ENCODE measurements at regions not wholly inside any gene's neighbourhood (a gene's known extent, or its start where the extent isn't known, plus 50 kb on each side); places are given as distances from the start of the nearest gene placed in this dataset.

- TF ChIP-seq CTCF (IDR thresholded peaks at IDR 0.05) (no peak), EP300 (IDR thresholded peaks at IDR 0.05; ENCODE audit: low read depth) (no peak), POLR2A (IDR thresholded peaks at IDR 0.05) (no peak)
- Histone ChIP-seq H3K4me3 (no peak overlapping the region), H3K9me3 (no peaks in the 10 kb centered on the region), H3K27ac (no peak overlapping the region), H3K36me3 (no peaks in the 10 kb centered on the region), H3K27me3 (no peaks in the 10 kb centered on the region), H3K4me1 (no peaks in the 10 kb centered on the region)
- intact Hi-C loops (cut with DNase I; ENCODE audit: low total_unique reads): no loop called here
- in situ Hi-C loops (cut with MboI; ENCODE audit: low pct_ligation_motif_present in 1 of 4, low pct_unique_long_range_greater_than_20kb in 1 of 4, low sequenced_read_pairs in 3 of 4): no loop called here
- DNase-seq: no peak
- 33 to 57% methylated on average over 1 of the region's 1 CpG for WGBS, 2 donors (ENCODE audit: low coverage in 1 of 2)
These were observed 627.2 kb downstream of the PSAT1 start for GRCh38 chr9:78923966-78924659.

GRCh38 chr9:78927099-78927940 lies 630.4 kb downstream of the PSAT1 start:
- WGBS, 2 donors (ENCODE audit: low coverage in 1 of 2): 76 to 83% methylated on average over 1 of the region's 1 CpG
- no peaks in the 10 kb centered on the region for H3K4me1 ChIP-seq
- no peaks in the 10 kb centered on the region for H3K36me3 ChIP-seq
- H3K27ac ChIP-seq: no peak overlapping the region
- intact Hi-C loops (cut with DNase I; ENCODE audit: low total_unique reads) (no loop called here), in situ Hi-C loops (cut with MboI; ENCODE audit: low pct_ligation_motif_present in 1 of 4, low pct_unique_long_range_greater_than_20kb in 1 of 4, low sequenced_read_pairs in 3 of 4) (no loop called here)
- H3K4me3 ChIP-seq: no peak overlapping the region
- DNase-seq: no peak
- H3K9me3 ChIP-seq: no peaks in the 10 kb centered on the region
- TF ChIP-seq CTCF (IDR thresholded peaks at IDR 0.05) (no peak), EP300 (IDR thresholded peaks at IDR 0.05; ENCODE audit: low read depth) (no peak), POLR2A (IDR thresholded peaks at IDR 0.05) (no peak), POLR2AphosphoS5 (IDR thresholded peaks at IDR 0.05) (no peak)
- H3K27me3 ChIP-seq: no peaks in the 10 kb centered on the region

GRCh38 chr9:78928625-78929405 lies 631.9 kb downstream of the PSAT1 start:
- Histone ChIP-seq H3K36me3 (no peaks in the 10 kb centered on the region), H3K9me3 (no peaks in the 10 kb centered on the region), H3K4me3 (no peak overlapping the region), H3K27ac (no peak overlapping the region), H3K27me3 (no peaks in the 10 kb centered on the region), H3K4me1 (no peaks in the 10 kb centered on the region)
- intact Hi-C loops (cut with DNase I; ENCODE audit: low total_unique reads) (no loop called here), in situ Hi-C loops (cut with MboI; ENCODE audit: low pct_ligation_motif_present in 1 of 4, low pct_unique_long_range_greater_than_20kb in 1 of 4, low sequenced_read_pairs in 3 of 4) (no loop called here)
- 49 to 55% methylated on average over 5 to 7 of the region's 7 CpGs for WGBS, 2 donors (ENCODE audit: low coverage in 1 of 2)
- TF ChIP-seq CTCF (IDR thresholded peaks at IDR 0.05) (no peak), POLR2A (IDR thresholded peaks at IDR 0.05) (no peak), EP300 (IDR thresholded peaks at IDR 0.05; ENCODE audit: low read depth) (no peak), POLR2AphosphoS5 (IDR thresholded peaks at IDR 0.05) (no peak)
- no peak for DNase-seq

GRCh38 chr9:78930281-78930680 lies 633.4 kb downstream of the PSAT1 start:
- no peak overlapping the region for H3K27ac ChIP-seq
- H3K9me3 ChIP-seq: no peaks in the 10 kb centered on the region
- WGBS, 2 donors (ENCODE audit: low coverage in 1 of 2): 70 to 76% methylated on average over 2 of the region's 2 CpGs
- TF ChIP-seq CTCF (IDR thresholded peaks at IDR 0.05) (no peak), POLR2A (IDR thresholded peaks at IDR 0.05) (no peak)
- no peaks in the 10 kb centered on the region for H3K27me3 ChIP-seq
- no peaks in the 10 kb centered on the region for H3K4me1 ChIP-seq
- no peak for DNase-seq
- H3K4me3 ChIP-seq: no peak overlapping the region
- in situ Hi-C loops (cut with MboI; ENCODE audit: low pct_ligation_motif_present in 1 of 4, low pct_unique_long_range_greater_than_20kb in 1 of 4, low sequenced_read_pairs in 3 of 4) (no loop called here), intact Hi-C loops (cut with DNase I; ENCODE audit: low total_unique reads) (no loop called here)
- no peaks in the 10 kb centered on the region for H3K36me3 ChIP-seq

All from transverse colon (tissue), 4 donors.